AG04449 (cell line): ENCODE measurements at regions not wholly inside any gene's neighbourhood (a gene's known extent, or its start where the extent isn't known, plus 50 kb on each side); places are given as distances from the start of the nearest gene placed in this dataset.

Experiments used
- CTCF ChIA-PET: fragments of 350-600 bp; formaldehyde crosslinking; extraction: SDS; loops from one replicate; lab custom pipeline; 2021; ENCODE audit warnings: antibody characterized with exemption; lab: Yijun Ruan, JAX
- POLR2A ChIA-PET: fragments of 400-600, 350-600 bp; formaldehyde crosslinking; extraction: SDS; loops from one replicate; lab custom pipeline; 2020; ENCODE audit warnings: antibody characterized with exemption, inconsistent platforms; lab: Yijun Ruan, JAX
- DNase-seq: peaks from one replicate; pipeline ENCODE4 v3.0.0-alpha.2; 2010; ENCODE audit warnings: low read depth, low spot score
- H3K4me3 ChIP-seq: 2 replicates; pipeline ENCODE4 v1.5.1; 2011; ENCODE audit warnings: low read depth, mild to moderate bottlenecking, control low read depth, low read length
- CTCF ChIP-seq: IDR thresholded peaks from one replicate; pipeline ENCODE4 v1.5.1; 2011; ENCODE audit warnings: mild to moderate bottlenecking, moderate library complexity, low read length, control low read depth, inconsistent platforms; ENCODE audit not compliant: insufficient read depth; ENCODE audit errors: missing control alignments

- TF ChIP-seq CTCF: no peak
- CTCF ChIA-PET: no interaction called here
Measured at GRCh38 chr13:34720618-34721017, 221.5 kb upstream of the NBEA start.

GRCh38 chr13:34721631-34722595, 220.2 kb upstream of the NBEA start:
- ChIA-PET POLR2A (no interaction called here), CTCF (no interaction called here)
- no peak overlapping the region for H3K4me3 ChIP-seq
- no peak for DNase-seq
- no peak for TF ChIP-seq CTCF

More at GRCh38 chr13:34720618-34721017, 221.5 kb upstream of the NBEA start:
- POLR2A ChIA-PET: no interaction called here
- H3K4me3 ChIP-seq: no peak overlapping the region
- no peak for DNase-seq

GRCh38 chr13:34722922-34723321, 219.1 kb upstream of the NBEA start:
- ChIA-PET POLR2A (no interaction called here), CTCF (no interaction called here)
- H3K4me3 ChIP-seq: no peak overlapping the region
- TF ChIP-seq CTCF: no peak
- DNase-seq: no peak

- TF ChIP-seq CTCF: no peak
- no peak overlapping the region for H3K4me3 ChIP-seq
- CTCF ChIA-PET: no interaction called here
- POLR2A ChIA-PET: no interaction called here
- no peak for DNase-seq
Measured at GRCh38 chr13:34730961-34731360, 211.1 kb upstream of the NBEA start.

- ChIA-PET CTCF (no interaction called here), POLR2A (no interaction called here)
- no peak for DNase-seq
Measured at GRCh38 chr13:34731486-34731885, 210.6 kb upstream of the NBEA start.

More at GRCh38 chr13:34731486-34731885, 210.6 kb upstream of the NBEA start:
- no peak overlapping the region for H3K4me3 ChIP-seq
- TF ChIP-seq CTCF: no peak
